CD14-positive monocyte (primary cell): ENCODE measurements at regions not wholly inside any gene's neighbourhood (a gene's known extent, or its start where the extent isn't known, plus 50 kb on each side); places are given as distances from the start of the nearest gene placed in this dataset.

Experiments used
- DNase-seq, 3 donors: peaks; one replicate each; pipeline ENCODE4 v3.0.0-alpha.2; 2011 to 2022
- H2AFZ ChIP-seq: 2 replicates; pipeline ENCODE4 v1.6.0; 2012; ENCODE audit warnings: mild to moderate bottlenecking, low read depth, low read length, inconsistent platforms; ENCODE audit not compliant: insufficient read depth, poor library complexity, severe bottlenecking
- H3K27ac ChIP-seq, 2 donors: 1 replicate in 1 of 2; 2 replicates in 1 of 2; pipeline ENCODE4 v1.5.1; 2012 to 2013; ENCODE audit warnings: low read length in 2 of 2, control low read depth in 1 of 2, inconsistent platforms in 1 of 2, low read depth in 1 of 2, mild to moderate bottlenecking in 1 of 2
- H3K27me3 ChIP-seq, 2 donors: one replicate each; pipeline versions ENCODE4 v1.6.0 to v1.6.1; 2011 to 2013; ENCODE audit warnings: low read length in 2 of 2; ENCODE audit not compliant: control insufficient read depth in 2 of 2, insufficient read depth in 2 of 2
- H3K36me3 ChIP-seq, 2 donors: replicated peaks in 1 of 2; 1 replicate in 1 of 2; 2 replicates in 1 of 2; pipeline versions ENCODE4 v1.5.1 to v1.6.1; 2012 to 2013; ENCODE audit warnings: low read length in 2 of 2, control low read depth in 1 of 2, inconsistent platforms in 1 of 2, mild to moderate bottlenecking in 1 of 2; ENCODE audit not compliant: insufficient read depth in 2 of 2, control insufficient read depth in 1 of 2
- H3K4me1 ChIP-seq, 2 donors: 1 replicate in 1 of 2; 2 replicates in 1 of 2; pipeline versions ENCODE4 v1.5.1 to v1.6.1; 2012 to 2013; ENCODE audit warnings: low read length in 2 of 2, control low read depth in 1 of 2, inconsistent platforms in 1 of 2, mild to moderate bottlenecking in 1 of 2, moderate library complexity in 1 of 2; ENCODE audit not compliant: insufficient read depth in 2 of 2, control insufficient read depth in 1 of 2
- H3K4me2 ChIP-seq: replicated peaks from 2 replicates; pipeline ENCODE3; 2012; ENCODE audit warnings: low read length, moderate library complexity, mild to moderate bottlenecking; ENCODE audit not compliant: poor library complexity, severe bottlenecking; ENCODE audit errors: extremely low read depth
- H3K4me3 ChIP-seq, 3 experiments: fragments of 200-600 bp in 1 of 3; sonication (generic) in 1 of 3; replicated peaks in 1 of 3; 1 replicate in 2 of 3; 2 replicates in 1 of 3; pipeline ENCODE4 v1.5.1; 2011 to 2013; ENCODE audit warnings: low read length in 3 of 3, mild to moderate bottlenecking in 3 of 3, control low read depth in 2 of 3, low read depth in 2 of 3, inconsistent platforms in 1 of 3, moderate library complexity in 1 of 3
- H3K79me2 ChIP-seq: 2 replicates; pipeline ENCODE4 v1.6.0; 2012; ENCODE audit warnings: mild to moderate bottlenecking, control low read depth, inconsistent platforms, low read length, moderate library complexity; ENCODE audit not compliant: insufficient read depth
- H3K9ac ChIP-seq: 2 replicates; pipeline ENCODE4 v1.6.0; 2017; ENCODE audit warnings: low read length, mild to moderate bottlenecking; ENCODE audit not compliant: insufficient read depth, poor library complexity, severe bottlenecking
- H3K9me3 ChIP-seq, 2 donors: replicated peaks in 1 of 2; 1 replicate in 1 of 2; 2 replicates in 1 of 2; pipeline versions ENCODE4 v1.5.1 to v1.6.1; 2012 to 2013; ENCODE audit warnings: low read length in 2 of 2, control low read depth in 1 of 2; ENCODE audit not compliant: control insufficient read depth in 1 of 2, insufficient read depth in 1 of 2
- H4K20me1 ChIP-seq: 2 replicates; pipeline ENCODE4 v1.6.0; 2012; ENCODE audit warnings: mild to moderate bottlenecking, low read length, control low read depth, moderate library complexity; ENCODE audit not compliant: insufficient read depth
- H3K27ac Mint-ChIP-seq, 7 donors: one replicate each; pipeline ENCODE4 v1.8.0; 2020; ENCODE audit warnings: mild to moderate bottlenecking in 7 of 7, mixed read lengths in 7 of 7, moderate library complexity in 6 of 7, inconsistent platforms in 2 of 7
- H3K27me3 Mint-ChIP-seq, 3 donors: one replicate each; pipeline ENCODE4 v1.8.0; 2021 to 2022; ENCODE audit warnings: low read depth in 3 of 3, mild to moderate bottlenecking in 3 of 3, mixed read lengths in 3 of 3, moderate library complexity in 3 of 3, inconsistent platforms in 1 of 3
- H3K36me3 Mint-ChIP-seq, 2 donors: one replicate each; pipeline ENCODE4 v1.8.0; 2020; ENCODE audit warnings: mixed read lengths in 2 of 2, inconsistent platforms in 1 of 2, mild to moderate bottlenecking in 1 of 2
- H3K4me1 Mint-ChIP-seq: one replicate; pipeline ENCODE4 v1.8.0; 2020; ENCODE audit warnings: mild to moderate bottlenecking, mixed read lengths
- H3K4me3 Mint-ChIP-seq, 2 donors: one replicate each; pipeline ENCODE4 v1.8.0; 2020; ENCODE audit warnings: mild to moderate bottlenecking in 2 of 2, mixed read lengths in 2 of 2, moderate library complexity in 1 of 2
- H3K9me3 Mint-ChIP-seq, 7 donors: one replicate each; pipeline ENCODE4 v1.8.0; 2020 to 2022; ENCODE audit warnings: mixed read lengths in 7 of 7, mild to moderate bottlenecking in 6 of 7, moderate library complexity in 6 of 7, inconsistent platforms in 2 of 7
- CTCF ChIP-seq: fragments of 200-600 bp; IDR thresholded peaks from one replicate; pipeline ENCODE4 v1.8.0; 2022; ENCODE audit warnings: antibody characterized with exemption, mild to moderate bottlenecking
- WGBS: methylation state at CpG from one replicate; pipeline ENCODE4 v1.1.5; 2013; ENCODE audit warnings: missing lambda C conversion rate; ENCODE audit not compliant: insufficient coverage; 5-methylcytosine and 5-hydroxymethylcytosine counted together
- intact Hi-C, 2 donors: fragments of 100-400 bp; cut with micrococcal nuclease; formaldehyde crosslinking; loops; one replicate each; pipeline versions ENCODE4 v1.15.0 to v1.15.1; 2023

GRCh38 chr18:2053490-2054089 lies 517.7 kb downstream of the METTL4 start:
- no CpG with 5 or more reads among the region's 3 CpGs for WGBS
- Histone ChIP-seq H3K9me3 (no peaks in the 10 kb centered on the region), H3K4me2 (no peak overlapping the region), H3K27me3 (no peaks in the 10 kb centered on the region), H3K4me3 (no peak overlapping the region), H3K27ac (no peak overlapping the region), H2AFZ (no peak overlapping the region), H3K9ac (no peak overlapping the region), H3K36me3 (no peaks in the 10 kb centered on the region), H4K20me1 (no peaks in the 10 kb centered on the region), H3K79me2 (no peaks in the 10 kb centered on the region), H3K4me1 (peaks cover 0 to 10% of the 10 kb centered on the region in 2 donors)
- TF ChIP-seq CTCF = no peak
- intact Hi-C loops = no loop called here
- Mint-ChIP-seq H3K27ac (no peak overlapping the region), H3K27me3 (no peaks in the 10 kb centered on the region), H3K4me1 (peaks cover 14% of the 10 kb centered on the region), H3K9me3 (no peaks in the 10 kb centered on the region), H3K36me3 (no peaks in the 10 kb centered on the region), H3K4me3 (no peak overlapping the region)
- no peak for DNase-seq

- H2AFZ ChIP-seq = no peak overlapping the region
- intact Hi-C loops = no loop called here
- no peaks in the 10 kb centered on the region for H3K4me1 ChIP-seq
- no peak overlapping the region for H3K4me3 ChIP-seq
- Mint-ChIP-seq H3K27ac (no peak overlapping the region), H3K27me3 (peaks cover 0 to 1% (median 0%) of the 10 kb centered on the region in 3 donors), H3K4me1 (no peaks in the 10 kb centered on the region), H3K36me3 (no peaks in the 10 kb centered on the region), H3K4me3 (no peak overlapping the region), H3K9me3 (peaks cover 0 to 11% (median 4%) of the 10 kb centered on the region in 7 donors)
- H3K9me3 ChIP-seq = peaks cover 0 to 4% of the 10 kb centered on the region in 2 donors
- H3K36me3 ChIP-seq = no peaks in the 10 kb centered on the region
- H3K4me2 ChIP-seq = no peak overlapping the region
- TF ChIP-seq CTCF = no peak
- no peak for DNase-seq
- H4K20me1 ChIP-seq = no peaks in the 10 kb centered on the region
- no CpG with 5 or more reads among the region's 4 CpGs for WGBS
- no peak overlapping the region for H3K9ac ChIP-seq
- H3K79me2 ChIP-seq = no peaks in the 10 kb centered on the region
- no peak overlapping the region for H3K27ac ChIP-seq
- H3K27me3 ChIP-seq = no peaks in the 10 kb centered on the region
Observed at GRCh38 chr18:2059336-2059735, 512.0 kb downstream of the METTL4 start.
